ENCODE measurements at regions not wholly inside any gene's neighbourhood (a gene's known extent, or its start where the extent isn't known, plus 50 kb on each side); places are given as distances from the start of the nearest gene placed in this dataset.

GRCh38 chr2:208570066-208570465 lies 163.5 kb downstream of the PTH2R start:
- TF ChIP-seq CTCF (IDR thresholded peaks at IDR 0.05) (no peak), POLR2A (IDR thresholded peaks at IDR 0.05) (no peak)

Measured in uterus (tissue), 2 donors.